ENCODE measurements at regions not wholly inside any gene's neighbourhood (a gene's known extent, or its start where the extent isn't known, plus 50 kb on each side); places are given as distances from the start of the nearest gene placed in this dataset.

DNA sequence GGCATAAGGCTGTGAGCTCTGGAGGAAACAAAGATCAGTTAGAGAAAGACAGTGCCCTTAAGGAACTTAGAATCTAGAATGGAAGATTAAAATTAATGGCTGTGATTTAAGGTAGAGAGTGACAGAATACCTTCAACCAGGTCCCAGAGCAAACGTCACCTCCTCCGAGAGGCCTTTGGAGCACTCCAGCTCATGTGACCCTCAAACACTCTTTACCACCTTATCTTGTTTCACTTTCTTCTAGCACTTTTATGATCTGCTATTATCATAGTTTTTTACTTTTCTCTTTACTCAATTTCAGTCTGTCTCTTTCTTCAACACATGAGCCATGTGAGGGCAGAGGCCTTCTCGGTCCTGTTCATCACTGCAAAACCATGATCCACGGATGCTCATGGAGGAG lies 187.0 kb downstream of the SMIM20 start:
- no peak for DNase-seq (ENCODE audit: low read depth in 2 of 2)

DNA sequence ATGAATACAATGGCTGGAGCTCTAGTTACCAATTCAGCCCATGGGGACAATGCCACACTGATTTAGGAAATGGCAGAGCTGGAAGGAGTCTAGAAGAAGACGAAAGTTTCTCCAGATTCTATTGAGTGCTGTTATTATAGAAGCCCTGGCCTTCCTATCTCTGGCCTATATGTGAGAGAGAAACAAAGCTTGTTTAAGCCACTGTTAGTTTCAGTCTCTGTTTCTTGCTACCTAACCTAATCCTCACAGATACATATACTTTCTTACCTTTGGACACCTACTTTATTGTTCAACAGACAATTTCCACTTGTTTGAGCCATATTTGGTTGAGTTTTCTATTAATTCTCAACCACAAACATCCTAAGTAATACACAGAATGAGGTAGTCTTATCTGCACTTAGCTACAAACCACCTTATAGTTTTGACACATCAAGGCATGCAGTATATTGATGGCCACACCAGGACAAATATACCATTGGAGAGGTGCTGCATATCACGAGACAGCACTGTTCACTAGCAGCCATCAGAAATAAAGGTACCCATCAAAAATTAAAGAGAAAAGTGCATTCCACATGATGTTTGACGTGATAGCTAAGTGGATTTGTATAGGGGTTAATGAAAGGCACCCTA lies 190.2 kb downstream of the SMIM20 start:
- no peak for DNase-seq (ENCODE audit: low read depth in 2 of 2)

DNA sequence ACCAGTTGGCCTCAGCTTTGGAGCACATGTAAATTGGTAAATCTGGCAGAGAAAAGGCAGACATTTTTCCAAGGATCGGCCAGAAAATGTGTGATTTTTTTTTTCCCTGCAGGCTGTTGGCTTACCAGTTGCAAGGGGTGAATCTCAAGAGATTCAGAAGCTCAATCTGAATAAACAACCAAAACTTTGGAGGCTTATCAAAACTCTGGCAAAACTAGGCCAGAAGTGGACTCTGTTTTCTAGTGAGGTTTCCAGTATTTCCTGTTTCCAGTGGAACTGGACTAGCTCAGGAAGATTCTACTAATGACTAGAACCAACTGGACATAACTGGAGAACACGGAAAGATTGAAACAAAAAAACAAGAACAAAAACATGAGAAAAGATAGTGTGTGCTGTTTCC lies 191.3 kb downstream of the SMIM20 start:
- peak in 1 of 2 donors; percentile 67 for DNase-seq (ENCODE audit: low read depth in 2 of 2)

DNA sequence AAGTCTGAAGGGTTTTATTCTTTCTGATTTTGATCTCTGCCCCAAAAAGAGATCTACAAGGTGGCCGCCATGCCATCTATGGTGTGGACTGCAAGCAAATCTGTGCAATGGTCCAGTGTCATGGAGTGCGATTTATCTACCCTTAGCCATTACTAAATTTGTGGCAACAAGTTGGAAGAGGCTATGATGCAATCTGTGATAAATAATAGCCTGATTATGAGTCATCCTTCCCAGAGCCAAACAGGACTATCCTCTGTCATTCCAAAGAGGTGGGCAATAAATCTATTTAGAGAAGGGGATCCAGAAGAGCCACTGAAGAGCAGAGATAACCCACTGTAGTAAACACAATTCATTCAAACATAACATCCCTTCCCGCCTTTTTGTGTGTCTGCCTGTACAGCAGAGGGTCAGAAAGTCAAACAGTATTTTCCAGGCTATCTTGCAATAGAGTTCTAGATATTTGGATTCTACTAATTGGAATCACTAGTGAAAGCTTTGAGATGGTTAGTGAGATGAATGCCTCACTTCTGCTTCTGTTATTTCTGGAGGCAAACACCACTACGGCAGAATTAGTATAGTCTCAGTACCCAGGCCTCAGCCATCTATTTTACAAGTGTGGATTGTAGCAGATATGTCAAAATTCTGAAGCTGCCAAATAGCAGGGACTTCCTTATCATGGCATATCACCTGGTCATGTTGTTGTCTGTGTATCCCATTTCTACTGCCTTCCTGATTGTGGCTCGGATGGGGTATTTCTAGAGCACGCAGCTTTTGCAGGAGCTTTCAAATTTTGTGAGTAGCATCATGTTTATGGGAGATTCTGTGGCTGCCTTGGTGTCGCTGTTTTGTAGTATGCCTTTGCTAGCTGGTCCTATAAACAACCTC lies 192.0 kb downstream of the SMIM20 start:
- peak; percentile 17 to 92 for DNase-seq (ENCODE audit: low read depth in 2 of 2)

DNA sequence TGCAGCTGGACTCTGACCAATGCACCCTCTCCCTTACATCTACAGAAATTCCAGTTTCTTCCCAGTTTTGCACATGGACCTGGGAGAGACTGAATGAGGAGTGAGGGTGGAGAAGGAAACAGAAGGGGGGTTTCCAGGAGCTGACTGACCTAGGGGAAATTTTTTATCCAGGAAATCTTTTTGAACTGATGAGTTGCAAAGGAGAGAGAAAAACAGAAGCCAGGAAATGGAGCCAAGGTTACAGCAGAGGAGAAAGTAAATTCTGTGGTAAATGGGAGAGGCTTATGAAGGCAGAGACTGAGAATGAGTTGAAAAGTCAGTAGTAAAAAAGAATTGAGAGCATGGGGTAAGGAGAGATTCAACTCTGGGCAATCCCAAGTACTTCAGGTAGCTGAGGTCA lies 192.8 kb downstream of the SMIM20 start:
- DNase-seq (ENCODE audit: low read depth in 2 of 2), result peak in 1 of 2 donors; percentile 8

DNA sequence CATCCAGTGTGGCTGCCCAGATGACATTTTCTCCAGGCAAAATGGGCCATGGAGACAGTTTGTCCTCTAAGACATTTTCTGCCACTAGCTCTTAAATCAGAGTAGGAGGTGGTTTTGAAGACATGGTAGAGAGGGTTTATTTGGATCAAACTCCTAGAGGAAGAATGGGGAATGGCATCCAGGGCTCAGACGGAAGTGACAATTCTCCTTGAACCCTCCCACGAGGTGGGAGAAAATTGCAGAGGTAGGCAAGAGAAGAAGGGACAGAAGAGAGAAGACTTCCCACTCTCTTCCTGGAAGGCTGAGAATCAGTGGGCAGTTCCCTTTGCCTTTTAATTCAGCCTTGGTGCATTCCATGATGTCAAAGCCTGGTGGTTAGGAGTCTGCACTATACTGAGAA lies 194.0 kb downstream of the SMIM20 start:
- DNase-seq (ENCODE audit: low read depth in 2 of 2), result no peak

DNA sequence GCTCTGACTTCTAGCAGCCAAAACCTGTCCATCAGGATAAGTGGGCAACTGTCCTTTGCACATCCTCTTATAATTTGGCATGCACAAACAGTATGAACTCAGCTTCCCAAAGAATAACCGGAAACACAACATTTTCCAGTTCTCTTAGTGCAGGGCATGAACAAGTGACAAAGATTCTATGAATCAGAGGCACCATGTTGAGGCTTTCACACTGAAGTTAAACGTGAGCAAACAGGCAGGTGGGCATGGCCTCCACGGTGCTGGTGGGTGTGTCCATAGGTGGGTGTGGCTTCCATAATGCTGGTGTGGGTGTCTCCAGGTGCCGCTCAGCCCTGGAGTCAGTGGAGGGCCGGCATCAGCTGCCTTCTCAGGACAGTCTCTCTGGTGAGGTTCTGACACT lies 196.5 kb downstream of the SMIM20 start:
- peak in 1 of 2 donors; percentile 85 for DNase-seq (ENCODE audit: low read depth in 2 of 2)

DNA sequence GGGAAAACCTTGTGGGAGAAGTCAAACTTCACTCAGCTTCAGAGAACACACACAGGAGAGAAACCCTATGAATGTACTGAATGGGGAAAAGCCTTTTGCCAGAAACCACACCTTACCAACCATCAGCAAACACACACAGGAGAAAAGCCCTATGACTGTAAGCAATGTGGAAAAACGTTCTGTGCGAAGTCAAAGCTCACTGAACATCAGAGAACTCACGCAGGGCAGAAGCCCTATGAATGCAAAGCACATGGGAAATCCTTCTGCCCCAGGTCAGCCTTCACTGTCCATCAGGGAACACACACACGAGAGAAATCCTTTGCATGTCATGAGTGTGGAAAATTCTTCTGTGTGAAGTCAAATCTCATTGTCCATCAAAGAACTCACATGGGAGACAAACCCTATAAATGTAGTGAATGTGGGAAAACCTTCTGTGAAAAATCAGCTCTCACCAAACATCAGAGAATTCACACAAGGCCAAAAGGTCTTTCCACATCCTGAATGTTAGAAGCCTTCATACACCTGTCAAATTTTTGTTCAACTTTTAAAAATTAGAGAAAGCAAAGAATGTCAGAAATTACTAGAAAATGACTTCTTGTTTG lies 199.4 kb downstream of the SMIM20 start:
- DNase-seq (ENCODE audit: low read depth in 2 of 2), result no peak

DNA sequence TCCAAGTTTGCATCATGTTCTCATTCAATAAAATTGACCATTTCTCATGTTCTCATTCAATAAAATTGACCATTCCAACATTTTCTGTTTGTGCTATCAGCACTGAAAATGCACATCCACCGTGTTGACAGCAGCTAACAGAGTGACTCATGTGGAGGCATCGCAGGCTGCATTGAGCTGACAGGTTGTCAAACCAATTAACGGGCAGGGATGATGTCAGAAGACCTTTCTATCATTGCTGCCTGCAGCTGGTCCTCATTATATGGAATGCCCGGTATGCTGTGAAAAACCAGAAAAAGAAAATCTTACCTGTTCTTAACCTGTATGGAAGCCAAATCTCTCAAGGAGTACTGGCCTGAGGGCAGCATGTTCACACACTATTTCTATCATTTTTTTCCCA lies 202.0 kb downstream of the SMIM20 start:
- DNase-seq (ENCODE audit: low read depth in 2 of 2), result no peak

DNA sequence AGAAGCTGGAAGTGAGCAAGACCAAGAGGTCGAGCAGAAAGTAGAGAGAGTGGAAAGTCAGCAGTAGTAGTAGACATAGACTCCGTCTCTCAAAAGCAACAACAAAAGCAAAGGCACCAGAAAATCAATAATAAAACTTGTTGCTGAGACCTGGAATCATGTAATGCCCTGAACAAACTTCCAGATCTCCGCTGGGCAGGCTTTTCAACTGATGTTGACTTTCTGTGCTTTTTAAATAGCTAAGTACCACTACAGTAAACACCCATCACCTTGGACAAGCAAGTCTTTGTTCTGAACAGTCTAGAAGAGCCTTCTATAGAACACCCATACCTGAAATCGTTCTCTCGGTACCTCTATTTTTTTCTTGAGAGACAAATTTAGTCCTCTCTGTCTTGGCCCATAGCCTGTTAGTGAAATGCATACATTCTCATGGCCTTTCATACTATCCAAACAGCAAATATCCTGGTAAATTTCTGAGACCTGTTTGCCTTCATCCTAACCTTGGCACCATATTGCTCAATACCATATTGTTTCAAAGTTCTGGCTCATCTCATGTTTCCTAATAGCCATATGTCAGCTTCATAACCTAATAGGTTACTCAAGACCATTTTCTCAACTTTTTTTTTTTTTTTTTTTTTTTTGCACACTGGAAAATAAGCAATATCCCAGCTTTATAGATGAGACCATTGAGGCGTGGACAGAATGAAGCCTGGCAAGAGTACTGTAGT lies 200.6 kb upstream of the RBPJ start:
- DNase-seq (ENCODE audit: low read depth in 2 of 2), result no peak

DNA sequence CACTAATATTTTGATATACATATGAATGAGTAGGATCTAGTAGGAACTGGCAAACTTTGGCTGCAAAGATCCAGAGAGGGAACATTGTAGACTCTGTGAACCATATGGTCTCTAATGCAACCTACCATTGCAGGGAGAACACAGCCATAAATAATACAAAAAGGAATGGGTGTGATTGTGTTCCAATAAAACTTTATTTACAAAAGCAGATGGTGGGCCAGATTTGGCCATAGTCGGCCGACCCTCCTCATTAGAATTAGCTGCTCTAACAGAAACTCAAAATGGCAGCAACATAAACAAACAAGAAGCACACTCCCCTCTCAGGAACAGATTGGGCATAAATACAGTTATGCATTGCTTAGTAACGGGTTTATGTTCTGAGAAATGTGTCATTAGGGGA lies 198.1 kb upstream of the RBPJ start:
- no peak for DNase-seq (ENCODE audit: low read depth in 2 of 2)

DNA sequence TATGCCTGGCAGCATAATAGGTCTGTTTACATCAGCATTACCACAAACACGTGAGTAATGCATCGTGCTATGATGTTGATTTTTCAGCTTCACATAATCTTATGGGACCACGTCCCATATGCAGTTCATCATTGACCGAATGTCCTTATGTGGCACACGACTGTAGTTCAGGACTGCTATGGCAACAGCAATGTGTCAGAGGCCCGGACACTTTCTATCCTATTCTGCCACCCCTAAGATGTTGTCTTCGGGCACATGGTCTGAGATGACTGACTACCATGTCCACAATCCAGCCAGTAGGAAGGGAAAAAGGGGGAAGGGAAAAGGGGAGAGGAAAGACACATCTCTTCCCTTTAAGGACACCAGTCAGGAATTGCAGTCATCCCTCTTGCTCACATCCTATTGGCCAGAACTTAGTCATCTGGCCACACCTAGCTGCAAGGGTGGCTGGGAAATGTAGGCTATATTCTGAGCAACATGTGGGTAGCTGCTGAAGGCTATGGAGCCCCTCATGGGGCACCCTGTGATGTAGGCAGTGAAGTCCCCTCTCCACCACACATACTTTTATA lies 196.0 kb upstream of the RBPJ start:
- no peak for DNase-seq (ENCODE audit: low read depth in 2 of 2)

DNA sequence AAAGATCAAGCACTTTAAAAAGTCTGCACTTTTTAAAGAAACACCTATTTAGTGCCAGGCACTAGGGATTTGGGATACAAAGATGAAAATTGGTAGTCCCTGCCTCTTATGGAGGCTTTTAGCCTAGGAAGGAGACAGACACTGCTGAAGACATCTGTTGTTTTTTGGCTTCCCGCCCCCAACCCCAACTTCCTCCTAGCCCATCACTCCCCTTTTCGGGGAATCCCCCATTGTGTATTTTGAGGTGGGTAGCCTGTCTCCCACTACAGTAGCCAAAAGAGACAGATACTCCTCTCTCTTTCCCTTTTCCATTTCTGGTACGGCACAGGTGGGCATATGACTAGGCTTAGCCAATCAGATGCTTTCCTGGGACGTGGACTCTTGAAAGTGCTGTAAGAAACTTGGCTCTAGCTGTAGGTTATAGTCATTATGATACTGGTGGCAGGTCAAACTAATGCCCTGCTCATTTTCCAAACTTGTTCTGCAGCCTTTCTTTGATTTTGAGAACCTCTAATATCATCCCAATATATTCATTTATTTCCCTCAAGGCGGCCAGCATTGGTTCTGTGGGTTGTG lies 194.6 kb upstream of the RBPJ start:
- DNase-seq (ENCODE audit: low read depth in 2 of 2), result no peak

DNA sequence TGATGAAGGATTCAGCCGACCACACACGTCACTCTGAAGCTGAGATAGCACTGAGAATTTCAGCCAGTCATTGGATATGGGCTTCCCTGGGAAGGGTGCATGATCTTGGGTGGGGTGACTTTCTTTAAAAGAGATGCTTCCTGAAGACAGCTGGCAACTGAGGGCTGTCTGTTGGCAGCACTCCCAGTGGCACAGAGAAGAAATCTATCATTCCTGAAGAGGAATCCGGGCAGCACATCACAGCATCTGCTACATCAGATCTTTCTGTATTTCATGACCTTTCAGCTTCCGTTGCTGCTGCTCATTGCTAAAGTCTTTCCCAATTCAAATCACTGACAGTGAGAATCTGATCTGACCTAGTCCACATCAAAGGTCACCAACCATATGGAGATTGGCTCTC lies 193.8 kb upstream of the RBPJ start:
- no peak for DNase-seq (ENCODE audit: low read depth in 2 of 2)

DNA sequence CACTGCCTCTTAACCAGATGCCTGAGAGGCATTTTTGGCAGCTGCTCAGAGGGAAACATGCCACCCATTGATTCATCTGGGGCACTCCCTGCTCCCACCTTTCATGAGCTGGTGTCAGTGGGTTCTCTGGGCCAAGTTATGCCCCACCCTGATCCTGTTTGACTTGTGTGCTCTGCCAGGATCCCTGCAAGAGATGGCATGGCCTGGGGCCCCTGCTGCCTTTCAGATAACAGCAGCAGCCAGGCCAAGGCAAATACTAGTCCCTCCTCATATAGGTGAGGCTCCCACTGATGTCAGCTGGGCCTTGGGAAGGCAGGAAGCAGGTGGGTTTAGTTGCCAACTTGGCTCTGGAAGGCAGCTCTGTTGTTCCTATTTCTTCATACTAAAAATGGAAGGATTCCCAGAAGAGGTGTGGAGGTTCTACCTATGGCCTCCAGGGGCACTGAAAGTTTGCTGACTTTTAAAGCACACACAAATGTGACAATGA lies 192.9 kb upstream of the RBPJ start:
- DNase-seq (ENCODE audit: low read depth in 2 of 2), result no peak

DNA sequence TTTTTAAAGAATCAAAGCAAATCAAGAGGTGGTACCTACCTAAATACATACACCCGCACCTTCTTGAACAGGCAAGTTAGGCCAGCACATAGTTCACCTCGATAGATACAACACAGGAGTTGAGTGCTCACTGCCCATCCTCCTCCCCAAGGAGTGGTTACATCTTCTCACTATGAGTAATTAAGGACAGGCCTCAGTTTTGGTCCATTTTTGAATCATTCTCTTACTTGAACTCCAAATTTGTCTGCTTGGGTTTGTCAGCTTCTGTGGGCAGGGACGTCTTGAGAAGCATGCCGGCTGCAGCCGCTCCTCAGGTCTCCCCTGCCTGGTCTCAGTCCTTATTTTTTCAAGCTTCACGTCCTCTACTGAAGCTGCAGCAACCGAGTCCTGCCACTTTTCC lies 190.6 kb upstream of the RBPJ start:
- no peak for DNase-seq (ENCODE audit: low read depth in 2 of 2)

DNA sequence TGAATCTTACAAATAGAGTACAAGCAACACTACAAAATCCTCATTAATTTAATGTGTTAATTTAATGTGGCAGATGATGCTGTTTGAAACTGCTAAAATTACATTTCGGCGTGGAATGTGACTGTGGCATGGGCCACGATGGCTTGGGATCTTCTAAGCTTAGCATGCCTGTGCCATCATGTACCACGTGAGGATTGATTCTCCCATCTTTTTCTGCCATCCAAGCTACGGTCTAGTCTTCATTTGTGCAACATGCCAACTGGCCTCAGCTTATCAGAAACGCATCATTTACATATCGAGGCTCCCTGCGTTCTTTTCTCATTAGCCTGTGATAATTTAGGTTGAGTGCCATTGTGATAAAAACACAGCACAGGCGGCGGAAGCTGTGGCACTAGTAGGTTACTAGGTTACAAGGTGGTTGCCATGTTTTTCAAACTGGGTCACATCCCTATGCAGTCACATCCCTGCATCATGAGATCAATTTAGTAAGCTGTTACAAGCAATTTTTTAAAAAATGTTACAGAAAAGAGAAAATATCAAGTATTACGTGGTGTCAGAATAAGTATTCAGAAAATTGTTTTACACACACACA lies 189.9 kb upstream of the RBPJ start:
- DNase-seq (ENCODE audit: low read depth in 2 of 2), result no peak

DNA sequence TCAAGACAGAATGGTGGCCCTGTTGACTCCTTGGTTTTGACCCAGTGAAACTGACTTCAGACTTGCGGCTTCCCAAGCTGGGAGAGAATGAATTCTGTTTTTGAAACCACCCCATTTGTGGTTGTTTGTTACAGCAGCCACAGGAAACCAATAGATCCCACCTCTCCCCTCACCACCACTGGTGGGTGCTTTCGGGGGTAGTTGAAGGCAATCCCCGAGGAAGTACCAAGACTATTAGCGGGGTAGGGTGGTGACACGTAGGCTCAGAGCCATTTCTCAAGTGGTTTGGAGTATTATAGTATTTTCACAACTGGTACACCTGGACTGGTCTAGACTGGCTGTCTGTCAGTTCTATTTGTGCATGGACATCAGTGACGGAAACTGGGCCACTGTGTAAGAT lies 189.1 kb upstream of the RBPJ start:
- no peak for DNase-seq (ENCODE audit: low read depth in 2 of 2)

DNA sequence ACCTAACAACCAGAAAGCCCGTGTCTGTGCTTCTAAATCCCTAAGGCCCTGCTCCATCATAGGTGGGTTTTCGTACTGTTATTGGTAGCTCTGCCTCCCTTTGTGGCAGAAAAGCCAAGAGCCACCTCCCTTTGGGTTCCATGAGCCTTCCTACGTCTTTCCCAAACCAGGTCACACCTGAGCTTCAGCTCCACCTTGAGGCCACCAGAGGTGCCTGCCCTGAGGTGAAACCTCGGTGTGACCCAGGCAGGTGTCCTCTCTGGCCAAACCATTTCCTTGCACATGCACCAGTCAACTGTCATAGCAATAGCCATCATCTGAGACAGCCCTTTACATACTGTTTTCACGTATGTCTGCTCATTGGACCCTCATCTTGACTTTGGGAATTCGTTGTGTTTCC lies 188.0 kb upstream of the RBPJ start:
- no peak for DNase-seq (ENCODE audit: low read depth in 2 of 2)

DNA sequence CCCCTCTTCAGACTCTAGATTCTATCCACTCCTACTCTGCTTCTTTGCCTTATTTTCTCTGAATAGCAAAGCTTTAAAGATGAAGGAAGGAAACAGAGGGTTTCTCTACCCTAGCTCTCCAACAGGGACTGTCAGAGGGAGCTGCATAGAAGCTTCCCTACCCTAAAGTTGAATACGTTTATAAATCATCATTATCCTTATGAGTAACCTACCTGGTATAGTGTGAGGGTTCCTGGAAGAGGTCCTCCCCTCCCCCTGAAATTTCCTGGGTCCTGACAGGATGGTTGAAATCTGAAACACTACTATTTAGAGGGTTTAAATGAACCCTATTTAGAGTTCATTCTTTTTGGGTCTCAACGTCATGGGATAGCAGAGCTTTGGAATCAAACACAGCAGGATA lies 187.0 kb upstream of the RBPJ start:
- no peak for DNase-seq (ENCODE audit: low read depth in 2 of 2)

DNA sequence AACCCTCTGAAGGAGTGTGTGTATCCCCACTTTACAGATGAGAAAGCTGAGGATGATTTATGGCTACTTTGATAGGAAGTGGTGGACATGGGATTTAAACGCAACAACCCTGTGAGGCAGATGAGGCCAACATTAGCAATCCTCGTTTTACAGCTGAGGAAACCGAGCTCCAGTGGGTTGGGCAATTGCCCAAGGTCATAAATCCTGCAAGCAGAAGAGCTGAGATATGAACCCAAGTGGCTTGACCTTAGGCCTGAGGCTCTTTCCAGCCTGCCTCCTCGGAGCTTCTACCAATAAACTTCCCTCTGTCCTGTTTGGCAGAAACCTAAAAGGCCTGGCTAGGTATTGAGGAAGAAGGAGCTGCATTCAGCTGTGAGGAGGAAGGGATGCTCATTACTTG lies 185.5 kb upstream of the RBPJ start:
- DNase-seq (ENCODE audit: low read depth in 2 of 2), result no peak

All from lung microvascular endothelial cell (primary cell).